ENCODE measurements at regions not wholly inside any gene's neighbourhood (a gene's known extent, or its start where the extent isn't known, plus 50 kb on each side); places are given as distances from the start of the nearest gene placed in this dataset.

DNA sequence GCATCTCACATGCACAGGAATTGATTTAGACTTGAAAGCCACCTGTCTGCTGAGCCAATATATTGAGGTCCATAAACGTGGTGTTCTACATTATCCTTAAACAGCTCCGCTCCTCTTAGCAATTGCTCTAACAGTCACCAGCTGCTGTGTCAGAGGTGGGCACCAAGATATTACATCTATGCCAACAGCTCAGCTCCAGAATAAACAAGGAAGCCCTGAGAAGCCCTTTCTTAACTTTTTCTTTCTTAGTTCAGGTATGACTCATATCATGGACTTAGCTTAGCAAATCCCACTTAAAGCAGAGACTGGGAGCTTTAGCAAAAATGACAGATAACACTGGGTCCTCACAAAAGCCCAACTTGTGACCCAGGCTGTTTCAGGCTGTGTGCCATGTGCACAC, 436.6 kb downstream of the IRS1 start:
- Mint-ChIP-seq H3K36me3 (peaks cover 2% of the 10 kb centered on the region), H3K27ac (no peak overlapping the region), H3K4me3 (no peak overlapping the region), H3K9me3 (peaks cover 7% of the 10 kb centered on the region), H3K27me3 (ENCODE audit: low read depth) (no peaks in the 10 kb centered on the region), H3K4me1 (peaks cover 5% of the 10 kb centered on the region)
- DNase-seq (ENCODE audit: low spot score in 2 of 2, unreplicated experiment in 2 of 2), result no peak
- TF ChIP-seq, protein P1, sequence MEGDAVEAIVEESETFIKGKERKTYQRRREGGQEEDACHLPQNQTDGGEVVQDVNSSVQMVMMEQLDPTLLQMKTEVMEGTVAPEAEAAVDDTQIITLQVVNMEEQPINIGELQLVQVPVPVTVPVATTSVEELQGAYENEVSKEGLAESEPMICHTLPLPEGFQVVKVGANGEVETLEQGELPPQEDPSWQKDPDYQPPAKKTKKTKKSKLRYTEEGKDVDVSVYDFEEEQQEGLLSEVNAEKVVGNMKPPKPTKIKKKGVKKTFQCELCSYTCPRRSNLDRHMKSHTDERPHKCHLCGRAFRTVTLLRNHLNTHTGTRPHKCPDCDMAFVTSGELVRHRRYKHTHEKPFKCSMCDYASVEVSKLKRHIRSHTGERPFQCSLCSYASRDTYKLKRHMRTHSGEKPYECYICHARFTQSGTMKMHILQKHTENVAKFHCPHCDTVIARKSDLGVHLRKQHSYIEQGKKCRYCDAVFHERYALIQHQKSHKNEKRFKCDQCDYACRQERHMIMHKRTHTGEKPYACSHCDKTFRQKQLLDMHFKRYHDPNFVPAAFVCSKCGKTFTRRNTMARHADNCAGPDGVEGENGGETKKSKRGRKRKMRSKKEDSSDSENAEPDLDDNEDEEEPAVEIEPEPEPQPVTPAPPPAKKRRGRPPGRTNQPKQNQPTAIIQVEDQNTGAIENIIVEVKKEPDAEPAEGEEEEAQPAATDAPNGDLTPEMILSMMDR (IDR thresholded peaks at IDR 0.05; ENCODE audit: unreplicated experiment), result no peak

GRCh38 chr2:226360658-226361057, 439.0 kb downstream of the IRS1 start:
- Mint-ChIP-seq H3K36me3 (peaks cover 2% of the 10 kb centered on the region), H3K4me3 (no peak overlapping the region), H3K9me3 (peaks cover 7% of the 10 kb centered on the region), H3K27me3 (ENCODE audit: low read depth) (no peaks in the 10 kb centered on the region), H3K4me1 (peaks cover 5% of the 10 kb centered on the region), H3K27ac (no peak overlapping the region)
- TF ChIP-seq, protein P1 (IDR thresholded peaks at IDR 0.05; ENCODE audit: unreplicated experiment), result no peak
- no peak for DNase-seq (ENCODE audit: low spot score in 2 of 2, unreplicated experiment in 2 of 2)

DNA sequence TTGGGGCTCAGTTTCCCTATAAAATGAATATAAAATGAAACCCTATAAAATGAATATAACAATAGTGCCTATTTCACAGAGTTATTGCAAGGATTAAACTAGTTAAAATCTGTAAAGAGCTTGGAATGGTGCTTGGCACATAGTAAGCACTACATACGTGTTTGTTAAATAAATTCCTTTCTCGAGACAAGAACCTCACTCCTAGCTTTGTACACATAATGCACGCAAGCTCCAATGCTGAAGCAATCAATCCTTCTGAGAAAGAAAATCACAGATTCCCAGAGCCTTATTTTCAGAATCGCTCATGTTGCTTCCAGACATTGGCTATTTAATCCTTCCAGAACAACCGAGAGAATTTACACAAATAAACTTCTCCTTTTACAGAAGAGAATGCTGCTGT, 440.9 kb downstream of the IRS1 start:
- peaks cover 2% of the 10 kb centered on the region for H3K36me3 Mint-ChIP-seq
- no peak overlapping the region for H3K4me3 Mint-ChIP-seq
- peaks cover 7% of the 10 kb centered on the region for H3K9me3 Mint-ChIP-seq
- DNase-seq (ENCODE audit: low spot score in 2 of 2, unreplicated experiment in 2 of 2), result no peak
- peaks cover 8% of the 10 kb centered on the region for H3K4me1 Mint-ChIP-seq
- TF ChIP-seq, protein P1 (IDR thresholded peaks at IDR 0.05; ENCODE audit: unreplicated experiment), result no peak
- no peak overlapping the region for H3K27ac Mint-ChIP-seq
- H3K27me3 Mint-ChIP-seq (ENCODE audit: low read depth), result no peaks in the 10 kb centered on the region

DNA sequence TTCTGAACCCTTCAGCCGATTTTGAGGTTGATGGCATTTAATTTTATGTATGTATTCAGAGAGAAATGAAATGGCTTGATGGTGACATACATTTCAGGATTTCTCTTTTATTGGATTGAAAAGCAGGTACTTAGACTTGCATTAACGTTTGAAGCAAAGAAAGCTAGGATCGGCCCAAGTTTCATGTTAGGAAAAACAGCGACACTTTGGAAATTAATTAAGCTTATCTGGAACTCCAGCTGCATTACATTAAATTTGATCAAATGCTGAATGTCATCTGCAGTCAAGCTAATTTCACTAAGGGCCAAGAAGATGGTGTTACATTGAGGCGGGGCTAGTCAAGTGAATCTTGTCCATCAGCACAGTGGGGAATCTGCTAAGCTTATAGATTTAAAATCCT, 441.8 kb downstream of the IRS1 start:
- Mint-ChIP-seq H3K4me3 (no peak overlapping the region), H3K4me1 (peaks cover 12% of the 10 kb centered on the region), H3K36me3 (peaks cover 2% of the 10 kb centered on the region), H3K9me3 (peaks cover 7% of the 10 kb centered on the region), H3K27ac (no peak overlapping the region), H3K27me3 (ENCODE audit: low read depth) (no peaks in the 10 kb centered on the region)
- TF ChIP-seq, protein P1 (IDR thresholded peaks at IDR 0.05; ENCODE audit: unreplicated experiment), result no peak
- DNase-seq (ENCODE audit: low spot score in 2 of 2, unreplicated experiment in 2 of 2), result no peak

DNA sequence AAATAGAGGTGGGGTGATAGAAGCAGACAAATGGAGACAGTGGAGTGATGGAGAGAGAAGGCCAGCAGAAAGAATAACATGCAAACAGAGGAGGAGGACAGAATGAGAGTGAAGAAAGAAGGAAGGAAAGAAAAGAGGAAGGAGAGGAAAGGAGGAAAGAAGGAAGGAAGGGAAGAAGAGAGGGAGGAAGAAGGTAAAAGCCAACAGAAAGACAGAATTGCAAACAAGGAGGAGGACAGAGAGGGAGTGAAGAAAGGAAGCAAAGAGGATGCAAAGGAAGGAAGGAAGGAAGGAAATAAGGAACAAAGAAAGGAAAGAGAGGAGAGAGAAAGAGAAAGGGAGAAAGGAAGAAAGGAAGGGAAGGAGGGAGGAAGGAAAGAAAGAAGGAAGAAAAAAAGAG, 444.0 kb downstream of the IRS1 start:
- TF ChIP-seq, protein P1 (IDR thresholded peaks at IDR 0.05; ENCODE audit: unreplicated experiment), result no peak
- Mint-ChIP-seq H3K4me3 (no peak overlapping the region), H3K27ac (no peak overlapping the region), H3K9me3 (peaks cover 3% of the 10 kb centered on the region), H3K36me3 (no peaks in the 10 kb centered on the region), H3K4me1 (peaks cover 12% of the 10 kb centered on the region), H3K27me3 (ENCODE audit: low read depth) (no peaks in the 10 kb centered on the region)
- no peak for DNase-seq (ENCODE audit: low spot score in 2 of 2, unreplicated experiment in 2 of 2)

GRCh38 chr2:226354434-226354833, 445.2 kb downstream of the IRS1 start:
- H3K4me3 Mint-ChIP-seq, result no peak overlapping the region
- no peak for DNase-seq (ENCODE audit: low spot score in 2 of 2, unreplicated experiment in 2 of 2)
- H3K4me1 Mint-ChIP-seq, result peaks cover 9% of the 10 kb centered on the region
- no peaks in the 10 kb centered on the region for H3K36me3 Mint-ChIP-seq
- H3K9me3 Mint-ChIP-seq, result peaks cover 3% of the 10 kb centered on the region
- no peaks in the 10 kb centered on the region for H3K27me3 Mint-ChIP-seq (ENCODE audit: low read depth)
- peak overlapping the region; percentile 27 for H3K27ac Mint-ChIP-seq
- TF ChIP-seq, protein P1 (IDR thresholded peaks at IDR 0.05; ENCODE audit: unreplicated experiment), result no peak
